ENCODE measurements at regions not wholly inside any gene's neighbourhood (a gene's known extent, or its start where the extent isn't known, plus 50 kb on each side); places are given as distances from the start of the nearest gene placed in this dataset.
"Not testable (repeated sequence)": the region's sequence is repeated elsewhere in the genome, so short reads cannot be mapped to it uniquely, and the experiment has no call there.

DNA sequence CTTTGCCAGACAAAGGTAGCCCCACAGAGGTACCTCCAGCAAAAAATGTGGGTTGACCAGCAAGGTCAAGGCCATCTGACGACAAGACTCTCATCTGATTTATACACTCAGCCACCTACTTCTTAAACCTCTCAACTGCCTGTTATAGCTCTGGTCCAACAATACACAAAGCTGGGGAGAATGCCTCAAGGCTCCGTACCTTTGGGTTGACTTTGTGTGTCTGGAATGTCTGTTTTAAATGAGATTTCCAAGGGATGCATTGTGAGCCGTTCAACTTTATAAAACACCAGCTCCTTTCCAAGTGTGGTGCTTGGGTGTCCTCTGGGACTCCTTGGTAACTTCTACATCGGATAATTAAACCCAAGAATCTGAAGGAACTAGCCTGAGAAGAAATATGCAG, 167.0 kb upstream of the RPL34 start:
- no peak for DNase-seq

DNA sequence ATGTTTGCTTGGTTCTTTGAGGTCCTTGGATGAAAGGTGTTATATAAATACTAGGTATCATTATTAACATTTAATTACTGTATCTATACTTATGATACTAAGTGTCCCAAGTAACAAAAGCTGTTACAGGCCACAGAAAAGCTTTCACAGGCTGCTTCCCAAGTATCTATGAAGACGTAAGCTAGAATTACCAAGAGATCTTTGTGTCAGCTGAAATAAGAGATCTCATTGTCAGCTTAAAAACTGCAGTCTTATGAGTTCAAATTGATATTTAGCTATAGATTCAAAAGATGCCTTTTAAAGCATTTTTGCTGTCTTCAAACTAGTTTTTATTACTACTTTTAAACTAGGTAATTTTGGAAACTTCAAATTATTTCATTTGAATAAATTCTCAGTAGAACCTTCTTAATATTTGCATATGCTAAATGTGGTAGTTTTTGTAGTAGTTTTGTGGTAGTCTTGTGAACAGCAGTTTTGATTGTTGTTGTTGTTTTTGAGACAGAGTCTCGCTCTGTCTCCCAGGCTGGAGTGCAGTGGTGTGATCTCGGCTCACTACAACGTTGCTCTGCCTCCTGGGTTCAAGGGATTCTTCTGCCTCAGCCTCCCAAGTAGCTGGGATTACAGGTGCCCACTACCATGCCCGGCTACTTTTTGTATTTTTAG, 170.0 kb upstream of the RPL34 start:
- no peak for DNase-seq

DNA sequence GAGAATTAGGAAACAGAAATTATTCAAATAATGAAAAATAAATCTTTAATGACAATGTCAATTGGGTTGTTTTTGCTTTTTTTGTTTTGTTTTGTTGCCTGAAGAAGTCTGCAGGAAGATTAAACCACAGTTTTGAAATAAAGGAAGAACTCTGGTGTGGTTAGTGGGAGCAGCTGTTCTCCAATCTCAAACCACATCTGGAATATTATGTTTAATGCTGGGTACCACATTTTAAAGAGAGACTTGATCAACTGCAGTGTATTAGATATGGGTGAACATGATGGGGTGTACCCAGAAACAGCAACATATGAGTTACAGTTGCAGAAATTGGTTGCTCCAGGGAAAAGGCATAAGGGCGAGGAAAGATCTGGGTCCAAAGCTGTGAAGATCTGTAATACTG, 171.2 kb upstream of the RPL34 start:
- no peak for DNase-seq

DNA sequence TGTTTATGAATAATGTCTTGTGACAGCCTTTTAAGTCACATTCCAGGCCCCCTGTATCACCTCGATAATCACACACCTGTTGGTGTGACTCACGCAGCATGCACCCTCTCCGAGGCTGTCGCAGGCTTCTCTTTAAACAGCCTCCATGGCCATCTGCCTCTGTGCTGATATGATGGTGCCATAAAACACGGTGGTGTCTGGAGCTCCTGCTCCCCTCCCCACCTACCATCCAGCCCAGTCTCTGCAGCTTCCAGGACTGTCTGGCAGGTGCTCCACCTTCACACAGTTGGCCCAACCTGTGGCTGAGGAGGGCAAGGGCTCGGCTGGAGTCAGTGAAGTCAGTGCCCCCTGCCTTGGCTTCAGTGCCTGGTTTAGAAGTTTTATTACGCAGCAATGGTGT, 173.8 kb upstream of the RPL34 start:
- no peak for DNase-seq

DNA sequence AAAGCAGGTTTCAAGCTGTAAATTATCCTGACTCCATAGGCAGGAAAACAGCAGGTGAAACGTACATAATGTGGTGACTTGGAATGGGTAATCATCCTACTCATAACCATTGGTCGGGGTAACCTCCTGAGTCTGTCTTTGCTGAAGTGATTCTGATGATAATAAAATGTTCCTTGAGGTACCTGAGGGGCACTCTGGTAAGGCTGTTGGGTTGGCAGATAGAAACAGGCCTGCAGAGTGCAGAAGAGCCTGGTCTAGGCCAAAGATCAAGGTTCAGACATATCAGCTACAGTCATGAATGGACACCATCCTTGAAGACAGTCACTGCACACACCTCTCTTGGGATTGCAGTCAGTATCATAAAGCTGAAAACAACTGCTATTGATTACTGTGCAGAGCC, 174.7 kb upstream of the RPL34 start:
- no peak for DNase-seq

DNA sequence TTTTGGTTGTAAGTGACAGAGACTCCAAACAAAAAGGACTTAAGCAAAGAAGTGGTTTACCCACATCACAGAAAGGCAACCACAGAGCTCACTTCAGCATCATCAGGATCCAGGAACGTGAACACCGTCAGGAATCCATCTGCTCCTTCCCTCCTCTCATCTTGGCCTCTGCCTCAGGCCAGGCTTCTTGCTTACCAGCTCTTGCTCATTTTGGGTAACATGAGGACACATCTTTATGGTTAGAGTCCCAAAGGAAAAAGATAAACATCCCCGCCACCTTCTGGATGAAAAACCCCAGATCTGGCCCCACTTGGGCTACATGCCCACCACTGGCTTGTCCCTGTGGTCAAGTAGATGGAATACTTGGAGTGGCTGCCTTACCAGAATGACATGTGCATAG, 176.8 kb upstream of the RPL34 start:
- no peak for DNase-seq

DNA sequence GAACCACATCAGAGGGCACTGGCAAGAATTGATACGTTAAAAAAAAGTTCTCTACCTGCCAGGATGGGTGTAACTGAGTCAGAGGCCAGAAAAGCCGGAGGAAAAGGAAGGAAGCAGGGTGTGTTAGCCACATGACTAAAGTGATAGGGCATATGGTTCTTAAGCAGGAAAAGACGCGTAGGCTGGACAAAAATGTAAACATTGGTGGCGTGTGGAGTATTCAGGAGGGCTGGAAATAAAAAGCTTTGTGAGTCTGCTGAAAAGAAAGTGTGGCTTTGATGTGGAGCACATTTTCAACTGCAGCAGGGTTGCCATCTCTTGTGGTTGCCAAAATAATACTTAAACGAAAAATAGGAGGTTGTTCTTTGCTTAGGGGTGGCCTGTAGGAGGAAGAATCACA, 186.5 kb upstream of the RPL34 start:
- DNase-seq = no peak

DNA sequence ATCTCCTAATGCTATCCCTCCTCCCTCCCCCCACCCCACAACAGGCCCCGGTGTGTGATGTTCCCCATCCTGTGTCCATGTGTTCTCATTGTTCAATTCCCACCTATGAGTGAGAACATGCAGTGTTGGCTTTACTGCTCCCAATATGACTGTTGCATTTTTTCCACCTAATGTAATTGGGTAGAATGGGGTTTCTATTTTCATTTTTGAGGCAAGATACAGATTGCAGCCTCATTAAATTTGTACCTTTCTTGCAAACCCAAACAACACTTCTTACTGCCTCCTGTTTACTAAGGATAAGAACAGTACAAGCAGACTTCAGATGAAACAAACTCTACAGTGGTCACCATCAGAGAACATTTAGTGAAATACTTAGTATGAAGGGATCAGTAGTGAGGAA, 187.0 kb upstream of the RPL34 start:
- DNase-seq = not testable (repeated sequence)

DNA sequence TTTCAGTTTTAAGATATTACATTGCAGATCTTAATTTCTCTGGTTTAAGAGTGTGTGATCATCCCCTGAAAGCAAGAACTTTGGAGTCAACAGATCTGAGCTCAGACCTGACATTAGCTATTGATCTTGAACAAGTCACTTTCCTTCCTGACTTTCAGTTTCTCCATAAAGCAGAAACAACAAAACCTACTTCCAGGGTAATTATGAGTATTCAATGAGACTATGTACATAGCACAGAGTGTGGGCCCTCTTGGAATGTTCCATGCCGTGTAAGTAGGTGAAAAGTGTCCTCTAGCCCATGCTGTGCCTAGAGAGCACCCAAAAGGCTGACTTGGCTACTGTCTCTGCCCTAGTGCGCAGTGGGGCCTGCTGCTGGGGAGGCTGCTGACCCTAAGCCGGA, 188.0 kb upstream of the RPL34 start:
- DNase-seq = no peak

DNA sequence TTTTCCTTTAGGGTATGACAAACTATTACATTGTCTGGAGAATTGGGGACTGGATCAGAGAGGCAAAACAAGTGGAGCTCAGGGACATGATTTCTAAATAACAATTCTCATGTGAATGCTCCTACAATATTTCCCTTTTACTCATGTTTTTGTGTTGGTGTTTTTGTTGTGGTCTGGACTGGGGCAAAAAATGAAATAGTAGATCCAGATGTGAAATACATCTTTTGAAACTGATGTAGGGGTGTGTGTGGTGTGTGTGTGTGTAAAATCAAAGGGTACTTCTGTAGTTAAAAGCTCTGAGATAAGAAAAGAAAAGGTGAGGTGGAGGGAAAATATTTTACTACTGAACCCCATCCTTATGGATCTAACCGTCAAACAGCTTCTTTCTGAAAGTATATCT, 188.4 kb upstream of the RPL34 start:
- no peak for DNase-seq

DNA sequence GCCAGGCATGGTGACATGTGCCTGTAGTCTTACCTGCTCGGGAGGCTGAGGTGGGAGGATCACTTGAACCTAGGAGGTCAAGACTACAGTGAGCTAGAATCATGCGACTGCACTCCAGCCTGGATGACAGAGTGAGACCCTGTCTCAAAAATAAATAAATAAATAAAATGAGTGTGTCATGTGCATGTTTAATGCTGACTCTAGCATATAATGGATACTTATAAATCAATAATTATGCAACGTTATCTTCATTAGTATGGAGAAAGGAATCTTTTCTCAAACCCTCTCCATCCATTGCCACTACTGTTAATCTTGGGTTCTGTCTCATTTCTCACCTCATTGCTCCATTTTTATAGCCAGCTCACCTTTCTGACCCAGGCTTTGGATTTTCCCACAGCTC, 189.5 kb upstream of the RPL34 start:
- DNase-seq = no peak

DNA sequence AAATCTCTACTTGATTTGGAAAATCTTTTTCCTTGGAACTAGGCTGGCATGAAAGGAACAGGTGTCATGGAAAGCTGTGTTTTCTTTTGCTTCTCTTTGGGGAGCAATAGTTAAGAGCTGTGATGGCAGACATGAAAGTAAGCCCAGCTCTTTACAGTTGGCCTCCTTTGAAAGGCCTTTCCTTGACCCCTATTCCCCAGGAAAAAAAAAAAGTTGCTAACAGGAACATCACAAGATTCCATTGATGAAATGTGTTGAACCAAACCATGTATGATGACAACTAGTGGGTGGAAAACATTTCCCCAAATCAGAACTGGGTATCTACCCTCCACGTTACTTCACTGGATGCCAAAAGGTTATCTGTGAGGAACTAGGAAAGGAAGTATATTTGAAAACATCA, 190.7 kb upstream of the RPL34 start:
- no peak for DNase-seq

DNA sequence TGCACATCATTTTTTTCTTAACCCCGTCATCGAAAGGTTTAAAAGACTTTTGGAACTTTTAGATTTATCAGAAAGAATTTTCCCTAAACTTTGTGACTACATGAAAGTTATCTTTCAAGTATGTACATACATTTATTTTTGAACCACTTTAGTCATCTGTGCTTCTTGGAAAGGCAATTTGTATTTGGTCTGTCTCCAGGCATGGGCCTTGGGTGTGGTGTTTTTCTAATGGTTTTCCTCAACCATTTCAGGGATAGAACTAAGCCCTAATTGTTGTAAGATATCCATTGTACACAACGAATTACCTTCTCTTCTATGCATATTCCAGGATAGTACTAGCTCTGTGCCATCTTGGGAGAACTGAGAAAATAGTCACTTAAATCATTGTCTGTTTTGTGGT, 191.5 kb upstream of the RPL34 start:
- no peak for DNase-seq

DNA sequence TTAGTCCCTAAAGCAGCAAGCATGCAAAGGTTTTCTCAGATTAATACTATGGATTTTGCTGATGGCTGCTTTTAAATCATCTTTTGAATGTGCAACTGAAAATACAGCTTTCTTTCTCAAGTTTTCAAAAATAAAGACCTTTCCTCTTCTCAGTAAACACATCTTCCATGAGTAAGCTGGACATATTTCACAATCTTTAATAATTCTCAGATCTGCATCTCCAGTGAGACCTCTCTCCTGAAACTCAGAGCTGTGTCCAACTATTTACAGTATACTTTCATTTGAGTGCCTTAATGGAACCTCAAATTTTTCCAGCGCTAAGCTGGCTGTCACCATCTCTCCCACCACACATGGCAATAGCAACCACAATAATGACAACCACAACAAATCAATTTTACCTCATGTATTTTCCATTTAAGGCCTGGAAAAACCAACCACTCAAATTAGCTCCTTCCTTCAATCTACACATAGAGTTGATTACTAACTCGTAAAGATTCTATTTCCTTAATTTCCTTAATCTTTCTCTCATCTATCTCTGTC, 192.4 kb upstream of the RPL34 start:
- DNase-seq = no peak

DNA sequence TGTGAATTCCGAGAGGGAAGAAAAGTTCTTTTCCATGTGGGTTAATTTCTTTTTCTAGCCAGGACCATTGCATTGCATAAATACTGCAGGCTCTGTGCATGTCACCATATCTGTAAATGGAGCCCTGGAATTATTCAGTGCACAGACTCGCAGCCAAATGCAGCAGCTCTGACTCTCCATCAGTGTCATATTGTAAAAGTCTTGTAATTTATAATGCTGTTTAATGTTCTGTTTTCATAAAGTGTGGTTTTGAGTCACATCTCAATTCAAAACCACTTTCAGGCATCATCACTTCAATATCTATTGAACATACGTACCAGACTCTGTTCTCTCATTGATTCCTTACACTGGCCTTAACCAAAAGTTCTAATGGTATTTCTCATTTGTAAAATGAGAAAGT, 193.9 kb upstream of the RPL34 start:
- no peak for DNase-seq

DNA sequence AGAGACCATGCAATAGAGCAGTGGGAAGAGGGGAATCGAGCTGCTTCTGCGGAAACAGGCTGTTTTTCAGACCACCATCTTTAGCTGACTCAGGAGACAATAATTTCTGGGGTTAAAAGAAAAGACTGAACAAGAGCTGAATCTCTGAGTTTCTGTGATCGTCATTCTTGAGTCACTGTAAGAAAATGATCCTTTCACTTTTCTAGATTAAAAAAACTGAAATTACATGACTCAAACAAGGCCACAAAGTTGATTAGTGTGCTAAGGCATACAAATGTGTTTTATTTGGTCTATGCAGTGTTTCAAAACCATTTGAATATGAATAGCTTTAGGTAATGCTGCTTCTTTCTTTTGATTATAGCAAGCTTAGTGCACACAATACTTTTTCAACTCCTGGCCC, 194.4 kb upstream of the RPL34 start:
- no peak for DNase-seq

DNA sequence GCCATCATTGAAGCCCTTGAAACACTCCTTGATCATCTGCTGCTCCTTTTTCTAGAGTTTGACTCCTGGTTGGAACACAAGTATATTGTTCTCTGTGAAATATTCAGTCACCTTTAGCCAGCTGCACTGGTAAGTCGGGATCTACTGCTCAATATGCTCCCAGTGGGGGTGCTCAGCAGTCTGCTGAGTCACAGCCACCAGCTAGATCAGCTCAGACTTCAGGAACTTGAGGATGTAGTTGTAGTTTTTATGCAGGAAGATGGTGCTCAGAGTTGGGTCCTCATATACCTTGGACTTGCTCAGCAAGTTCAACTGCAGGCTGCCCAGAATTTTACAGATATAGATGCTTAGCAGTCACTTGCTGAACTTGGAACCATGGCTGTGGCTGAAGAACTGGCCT, 202.5 kb upstream of the RPL34 start:
- no peak for DNase-seq

DNA sequence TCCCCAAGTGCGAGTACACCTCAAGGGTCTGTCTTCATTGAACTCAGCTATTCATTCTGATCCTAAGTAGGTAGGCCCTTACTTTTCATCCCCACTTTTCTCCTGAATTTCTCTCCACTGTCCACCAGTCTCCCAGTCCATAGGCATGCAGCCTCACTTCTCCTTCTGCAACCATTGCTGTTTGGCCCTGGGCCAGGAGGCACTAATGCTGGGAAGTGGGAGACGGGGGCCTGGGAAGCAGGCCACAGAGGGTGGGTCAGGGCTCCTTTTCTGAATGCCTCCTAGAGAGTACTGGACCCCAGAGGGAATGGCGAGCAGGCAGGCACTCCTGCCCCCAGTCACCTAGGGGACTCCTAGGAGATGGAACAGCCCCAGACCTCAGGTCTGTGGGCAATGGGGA, 203.5 kb upstream of the RPL34 start:
- DNase-seq = no peak

DNA sequence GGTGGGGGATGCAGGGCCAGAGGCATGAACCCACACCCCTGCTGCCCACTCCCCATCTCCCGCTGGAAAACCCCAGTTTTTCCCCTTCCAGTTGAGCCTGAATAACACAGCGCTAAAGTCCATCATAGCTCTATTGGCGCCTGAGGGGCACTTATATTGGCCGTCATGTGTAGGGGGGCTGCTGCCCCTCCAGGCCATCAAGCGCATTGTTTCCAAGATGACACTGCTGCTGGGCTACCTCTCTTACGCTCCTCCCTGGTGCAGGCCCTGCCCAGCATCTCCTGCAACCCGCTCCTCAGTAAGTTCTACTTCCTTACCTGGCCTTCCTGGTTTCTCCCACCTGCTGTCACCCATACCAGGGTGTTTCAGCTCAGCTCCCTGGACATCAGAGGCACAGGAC, 205.0 kb upstream of the RPL34 start:
- DNase-seq = no peak

DNA sequence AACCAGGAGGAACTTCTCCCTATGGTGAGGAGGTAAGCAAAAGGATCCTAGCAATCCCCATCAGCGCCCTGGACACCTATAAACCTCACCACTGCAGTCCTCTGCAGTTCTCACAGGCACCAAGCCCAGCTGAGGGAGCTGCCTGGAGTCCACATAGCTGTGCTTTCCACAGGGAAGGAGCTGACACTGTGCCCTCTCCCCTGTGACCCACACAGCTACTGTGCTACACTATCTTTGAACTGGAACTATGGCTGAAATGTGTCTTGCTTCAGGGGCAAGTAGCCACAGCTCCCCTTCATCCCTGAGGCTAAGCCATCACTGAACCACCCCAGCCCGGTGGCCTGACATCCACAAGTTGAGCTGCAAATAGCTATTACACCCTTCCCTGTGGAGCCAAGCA, 208.5 kb upstream of the RPL34 start:
- no peak for DNase-seq

DNA sequence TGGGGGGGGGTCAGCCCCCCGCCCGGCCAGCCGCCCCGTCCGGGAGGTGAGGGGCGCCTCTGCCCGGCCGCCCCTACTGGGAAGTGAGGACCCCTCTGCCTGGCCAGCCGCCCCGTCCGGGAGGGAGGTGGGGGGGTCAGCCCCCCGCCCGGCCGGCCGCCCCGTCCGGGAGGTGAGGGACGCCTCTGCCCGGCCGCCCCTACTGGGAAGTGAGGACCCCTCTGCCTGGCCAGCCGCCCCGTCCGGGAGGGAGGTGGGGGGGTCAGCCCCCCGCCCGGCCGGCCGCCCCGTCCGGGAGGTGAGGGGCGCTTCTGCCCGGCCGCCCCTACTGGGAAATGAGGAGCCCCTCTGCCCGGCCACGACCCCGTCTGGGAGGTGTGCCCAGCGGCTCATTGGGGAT, 210.7 kb upstream of the RPL34 start:
- not testable (repeated sequence) for DNase-seq

DNA sequence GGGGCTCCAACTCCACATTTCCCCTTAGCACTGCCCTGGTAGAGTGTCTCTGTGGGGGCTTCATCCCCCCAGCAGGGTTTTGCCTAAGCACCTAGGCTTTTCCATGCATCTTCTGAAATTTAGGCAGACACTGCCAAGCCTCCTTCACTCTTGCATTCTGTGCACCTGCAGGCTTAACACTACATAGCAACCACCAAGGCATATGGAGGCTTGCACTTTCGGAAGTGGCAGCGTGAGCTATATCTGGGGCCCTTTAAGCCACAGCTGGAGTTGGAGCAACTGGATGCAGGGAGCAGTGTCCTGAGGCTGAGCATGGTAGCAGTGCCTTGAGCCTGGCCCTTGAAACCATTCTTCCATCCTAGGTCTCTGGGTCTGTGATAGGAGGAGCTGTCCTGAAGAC, 214.8 kb upstream of the RPL34 start:
- DNase-seq = no peak

DNA sequence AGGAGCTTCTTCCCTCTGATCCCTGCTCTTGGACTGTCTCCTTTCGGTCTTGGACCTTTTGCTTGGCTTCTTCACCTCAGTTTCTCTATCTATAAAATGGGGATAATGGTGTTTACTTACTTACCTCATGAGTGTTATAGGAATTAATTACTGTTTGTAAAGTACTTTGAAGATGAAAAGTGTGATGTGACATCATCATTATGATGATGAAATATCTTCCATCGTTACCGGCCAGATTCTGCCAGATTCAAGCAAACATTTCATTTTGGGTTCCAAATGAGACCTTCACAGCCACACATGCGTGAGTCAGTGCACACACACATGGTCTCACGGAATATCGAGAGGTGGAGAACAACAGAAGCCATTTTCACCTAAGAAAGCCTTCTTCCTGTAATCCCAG, 220.1 kb upstream of the RPL34 start:
- no peak for DNase-seq

DNA sequence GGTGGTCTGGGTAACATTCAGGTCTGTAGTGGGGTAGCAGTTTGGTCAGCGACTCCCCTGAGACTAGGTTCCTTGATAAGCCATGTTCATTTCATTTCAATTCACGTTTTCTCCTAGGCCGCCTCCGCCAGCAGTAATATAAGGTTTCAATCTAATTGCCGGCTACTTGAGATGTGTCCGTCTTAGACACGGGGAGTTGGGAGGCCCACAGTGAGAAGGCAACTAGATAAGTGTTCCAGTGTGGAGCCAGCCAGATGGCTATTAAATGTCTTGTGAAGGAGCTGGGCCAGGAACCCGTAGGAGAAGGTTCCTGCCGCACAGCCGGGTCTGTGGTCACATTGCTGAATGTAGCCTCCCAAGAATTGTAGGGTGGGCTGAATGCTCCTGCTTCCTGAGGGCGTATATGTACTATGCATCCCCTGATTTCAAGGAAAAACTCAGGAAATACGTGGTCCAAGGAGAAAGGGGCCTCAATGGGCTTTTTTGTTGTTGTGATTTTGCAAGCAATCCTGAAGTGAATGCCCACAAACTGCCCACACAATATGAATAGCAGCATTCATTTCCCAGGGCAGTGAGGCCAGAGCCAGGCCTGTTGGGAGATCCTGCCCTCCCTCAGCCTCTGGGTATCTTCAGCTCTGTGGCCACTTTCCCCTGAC, 220.6 kb upstream of the RPL34 start:
- no peak for DNase-seq

DNA sequence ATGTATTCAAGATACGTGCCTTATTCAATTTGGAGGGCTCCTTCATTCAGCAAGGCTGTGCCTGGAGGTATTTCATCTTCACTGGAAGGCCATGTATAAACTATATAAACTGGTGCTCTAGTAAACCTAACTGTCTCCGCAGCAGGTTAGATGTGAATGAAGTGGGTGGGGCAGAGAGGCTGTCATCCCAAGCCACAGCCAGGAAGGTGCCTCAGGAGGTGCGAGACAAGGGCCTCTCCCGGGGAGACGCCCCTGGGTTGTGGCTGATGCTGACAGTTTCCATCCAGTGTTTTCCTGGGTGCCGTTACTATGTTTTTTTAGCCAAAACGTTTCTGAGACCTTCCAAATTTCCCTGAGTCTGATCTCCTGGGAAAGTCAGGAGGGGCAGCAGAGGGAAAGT, 221.5 kb upstream of the RPL34 start:
- DNase-seq = no peak

Measured in activated naive CD4-positive, alpha-beta T cell treated with Interleukin-2 at 50 U/mL for 16 hours (primary cell).